NCI-H1436 treated with DMSO at 0.1 percent for 48 hours (cell line): ENCODE measurements at regions not wholly inside any gene's neighbourhood (a gene's known extent, or its start where the extent isn't known, plus 50 kb on each side); places are given as distances from the start of the nearest gene placed in this dataset.
"Not testable (repeated sequence)": the region's sequence is repeated elsewhere in the genome, so short reads cannot be mapped to it uniquely, and the experiment has no call there.

ENCODE experiments used
- DNase-seq: peaks from one replicate; lab custom pipeline; 2025; lab: John Stamatoyannopoulos, UW

- DNase-seq = no peak
Observed at GRCh38 chrX:125202591-125203248, 117.0 kb upstream of the TEX13C start.

- DNase-seq = no peak
Observed at GRCh38 chrX:125203365-125203736, 116.3 kb upstream of the TEX13C start.

GRCh38 chrX:125203737-125204578, 115.7 kb upstream of the TEX13C start:
- DNase-seq = no peak

GRCh38 chrX:125204681-125205132, 115.0 kb upstream of the TEX13C start:
- DNase-seq = no peak

GRCh38 chrX:125205133-125205917, 114.3 kb upstream of the TEX13C start:
- no peak for DNase-seq

- DNase-seq = no peak
Observed at GRCh38 chrX:125205918-125206665, 113.6 kb upstream of the TEX13C start.

- no peak for DNase-seq
Observed at GRCh38 chrX:125210146-125210545, 109.5 kb upstream of the TEX13C start.

GRCh38 chrX:125219852-125220251, 99.8 kb upstream of the TEX13C start:
- DNase-seq = no peak

GRCh38 chrX:125236955-125237354, 82.7 kb upstream of the TEX13C start:
- DNase-seq = no peak

GRCh38 chrX:125248931-125249330, 70.7 kb upstream of the TEX13C start:
- no peak for DNase-seq

GRCh38 chrX:125255759-125256158, 63.9 kb upstream of the TEX13C start:
- DNase-seq = not testable (repeated sequence)

- no peak for DNase-seq
Observed at GRCh38 chrX:125262836-125263235, 56.8 kb upstream of the TEX13C start.

GRCh38 chrX:125266153-125266660, 53.5 kb upstream of the TEX13C start:
- no peak for DNase-seq
